HG03095 (cell line): ENCODE measurements at regions not wholly inside any gene's neighbourhood (a gene's known extent, or its start where the extent isn't known, plus 50 kb on each side); places are given as distances from the start of the nearest gene placed in this dataset.
"Not testable (repeated sequence)": the region's sequence is repeated elsewhere in the genome, so short reads cannot be mapped to it uniquely, and the experiment has no call there.

Experiments used
- ATAC-seq: cut with Tn5 transposase; IDR thresholded peaks from one replicate; pipeline ENCODE4 v1.9.1; 2021; ENCODE audit warnings: moderate library complexity; ENCODE audit not compliant: unreplicated experiment

DNA sequence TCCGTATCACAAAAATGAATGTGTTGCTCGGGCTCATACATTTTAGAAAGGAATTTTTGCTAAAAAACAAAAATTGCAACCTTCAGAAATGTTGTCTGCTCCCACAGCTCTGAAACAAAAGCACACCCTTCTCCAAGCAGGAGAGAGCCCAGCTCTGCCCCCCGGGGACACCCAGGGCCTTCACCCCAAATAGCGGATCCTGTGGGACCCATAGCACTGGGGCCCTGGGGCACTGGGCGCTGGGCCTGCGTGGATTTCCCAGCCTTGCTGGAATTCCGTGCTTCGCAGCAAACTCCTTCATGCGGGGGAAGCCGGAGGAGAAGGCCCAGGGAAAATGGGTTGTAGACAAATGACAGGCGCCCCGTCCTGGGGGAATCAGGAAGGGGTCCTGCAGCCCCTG, 50.5 kb upstream of the SFSWAP start:
- not testable (repeated sequence) for ATAC-seq
